Pancreas (tissue), 10 donors: ENCODE measurements at regions not wholly inside any gene's neighbourhood (a gene's known extent, or its start where the extent isn't known, plus 50 kb on each side); places are given as distances from the start of the nearest gene placed in this dataset.

Experiments used
- ATAC-seq, 4 donors: fragments of 200-7000 bp; cut with Tn5 transposase; one replicate each; pipeline versions ENCODE4 v1.8.0 to v1.9.1; 2020; ENCODE audit warnings: mild to moderate bottlenecking in 4 of 4, moderate library complexity in 4 of 4
- DNase-seq, 6 donors: peaks; one replicate each; pipeline ENCODE4 v3.0.0-alpha.2; 2020
- FAIRE-seq: peaks from 2 replicates; lab custom pipeline; 2012; peaks lifted over from hg19 to GRCh38; lab: Jason Lieb, UNC
- H3K27ac ChIP-seq, 4 donors: fragments of 200-600 bp; sonication (generic); 1 replicate in 3 of 4; 2 replicates in 1 of 4; pipeline versions ENCODE4 v1.5.0 to v1.8.0; 2020
- H3K27me3 ChIP-seq, 4 donors: fragments of 200-600 bp; one replicate each; pipeline ENCODE4 v1.8.0; 2021
- H3K36me3 ChIP-seq, 3 donors: fragments of 200-600 bp; sonication (generic) in 1 of 3; one replicate each; pipeline versions ENCODE4 v1.5.0 to v1.8.0; 2020 to 2021
- H3K4me1 ChIP-seq, 3 donors: fragments of 200-600 bp; one replicate each; pipeline ENCODE4 v1.8.0; 2021
- H3K4me3 ChIP-seq, 4 donors: fragments of 200-600 bp; sonication (generic) in 2 of 4; one replicate each; pipeline versions ENCODE4 v1.5.0 to v1.8.0; 2020 to 2021
- H3K9me3 ChIP-seq, 4 donors: fragments of 200-600 bp; one replicate each; pipeline ENCODE4 v1.8.0; 2021
- CTCF ChIP-seq, 4 donors: fragments of 200-600 bp; sonication (generic) in 3 of 4; IDR thresholded peaks; one replicate each; pipeline versions ENCODE4 v1.5.0 to v1.8.0; 2021; ENCODE audit warnings: antibody characterized with exemption in 4 of 4
- WGBS, 2 donors: extraction: QIAGEN DNeasy Blood & Tissue Kit; methylation state at CpG; one replicate each; pipeline ENCODE4 v1.1.7; 2013; 5-methylcytosine and 5-hydroxymethylcytosine counted together
- intact Hi-C, 3 donors: fragments of 100-400 bp; cut with DNase I; formaldehyde crosslinking; loops; one replicate each; pipeline versions ENCODE4 v1.11.1 to v1.14.2; 2022
- donor health status: healthy with polysubstance abuse.
- donor health status: DM: no; HTN: no; CAD: no; lungs with moderate emphysema.
- donor health status: DM: no; HTN: no; CAD: no.
- donor health status: control.
- donor health status: control.
- donor health status: Bipolar disorder and iron deficiency.
- donor health status: DM: yes; HTN: yes; CAD: no.
- donor health status: DM: no; HTN: no; CAD: no.
- donor health status: DM: no; HTN: no; CAD: no.
- donor health status: DM: yes; HTN: yes; CAD: no.

GRCh38 chr11:69424748-69425147 is 56.7 kb upstream of the LINC01488 start:
- intact Hi-C loops, result no loop called here
- H3K27ac ChIP-seq, result no peak overlapping the region
- no peak for TF ChIP-seq CTCF (IDR thresholded peaks at IDR 0.05)
- DNase-seq (no peak), FAIRE-seq (no peak), ATAC-seq (no peak)
- H3K36me3 ChIP-seq, result no peaks in the 10 kb centered on the region
- no peaks in the 10 kb centered on the region for H3K4me1 ChIP-seq
- WGBS, 2 donors, result 70 to 91% methylated on average over 3 of the region's 3 CpGs
- no peaks in the 10 kb centered on the region for H3K27me3 ChIP-seq
- no peaks in the 10 kb centered on the region for H3K9me3 ChIP-seq
- no peak overlapping the region for H3K4me3 ChIP-seq

GRCh38 chr11:69425444-69425843 is 56.0 kb upstream of the LINC01488 start:
- ATAC-seq (no peak), FAIRE-seq (no peak), DNase-seq (no peak)
- Histone ChIP-seq H3K36me3 (no peaks in the 10 kb centered on the region), H3K4me1 (no peaks in the 10 kb centered on the region), H3K9me3 (no peaks in the 10 kb centered on the region), H3K4me3 (no peak overlapping the region), H3K27ac (no peak overlapping the region), H3K27me3 (no peaks in the 10 kb centered on the region)
- no peak for TF ChIP-seq CTCF (IDR thresholded peaks at IDR 0.05)
- intact Hi-C loops, result no loop called here
- 85 to 90% methylated on average over 7 of the region's 7 CpGs for WGBS, 2 donors

- TF ChIP-seq CTCF (IDR thresholded peaks at IDR 0.05), result no peak
- Histone ChIP-seq H3K27me3 (no peaks in the 10 kb centered on the region), H3K4me3 (no peak overlapping the region), H3K27ac (no peak overlapping the region), H3K9me3 (no peaks in the 10 kb centered on the region), H3K4me1 (no peaks in the 10 kb centered on the region), H3K36me3 (no peaks in the 10 kb centered on the region)
- FAIRE-seq (no peak), DNase-seq (no peak), ATAC-seq (no peak)
- intact Hi-C loops, result no loop called here
- WGBS, 2 donors, result 82 to 91% methylated on average over 22 of the region's 22 CpGs
Observed at GRCh38 chr11:69425895-69426544, 55.4 kb upstream of the LINC01488 start.

GRCh38 chr11:69427337-69427736 is 54.1 kb upstream of the LINC01488 start:
- WGBS, 2 donors, result 32 to 39% methylated on average over 6 of the region's 6 CpGs
- FAIRE-seq (no peak), ATAC-seq (peak in 2 of 4 donors; percentile 37 to 41), DNase-seq (no peak)
- no peaks in the 10 kb centered on the region for H3K9me3 ChIP-seq
- no peaks in the 10 kb centered on the region for H3K36me3 ChIP-seq
- intact Hi-C loops, result no loop called here
- no peaks in the 10 kb centered on the region for H3K27me3 ChIP-seq
- H3K4me3 ChIP-seq, result no peak overlapping the region
- no peaks in the 10 kb centered on the region for H3K4me1 ChIP-seq
- TF ChIP-seq CTCF (IDR thresholded peaks at IDR 0.05), result no peak
- no peak overlapping the region for H3K27ac ChIP-seq
